ENCODE measurements at regions not wholly inside any gene's neighbourhood (a gene's known extent, or its start where the extent isn't known, plus 50 kb on each side); places are given as distances from the start of the nearest gene placed in this dataset.

- CTCF ChIA-PET (ENCODE audit: low intra/inter-chr PET ratio), result no interaction called here
- Histone ChIP-seq H3K4me2 (ENCODE audit: insufficient read depth, low read length) (no peak overlapping the region), H3K9me3 (replicated peaks; ENCODE audit: control insufficient read depth, insufficient read depth, low read depth, low read length) (no peaks in the 10 kb centered on the region), H3K27ac (ENCODE audit: extremely low read depth, low read depth, low read length) (no peak overlapping the region), H3K36me3 (ENCODE audit: control insufficient read depth, insufficient read depth, low read length) (no peaks in the 10 kb centered on the region), H3K27me3 (ENCODE audit: control insufficient read depth in 2 of 2, insufficient read depth in 2 of 2, low read length in 2 of 2) (no peaks in the 10 kb centered on the region), H4K20me1 (replicated peaks; ENCODE audit: control insufficient read depth, insufficient read depth, low read length) (no peaks in the 10 kb centered on the region), H3K9me1 (ENCODE audit: control insufficient read depth, insufficient read depth, low read length) (no peaks in the 10 kb centered on the region), H3K79me2 (ENCODE audit: control insufficient read depth, insufficient read depth, low read length) (no peaks in the 10 kb centered on the region), H3K4me3 (no peak overlapping the region), H3K9ac (ENCODE audit: insufficient read depth in 1 of 2, low read depth in 2 of 2, low read length in 2 of 2) (no peak overlapping the region), H3K4me1 (replicated peaks in 1 of 2; ENCODE audit: control insufficient read depth in 2 of 2, insufficient read depth in 2 of 2, low read length in 2 of 2) (no peaks in the 10 kb centered on the region), H2AFZ (ENCODE audit: low read depth, low read length) (no peak overlapping the region)
- no TSS peak for BruUV-seq (replicated peaks)
- FAIRE-seq (no peak), ATAC-seq (no peak), DNase-seq (ENCODE audit: extremely low read depth in 1 of 4, low spot score in 3 of 4) (no peak)
- POLR2A ChIA-PET, result no interaction called here
- intact Hi-C loops (cut with micrococcal nuclease), result no loop called here
- in situ Hi-C loops (cut with MboI), result no loop called here
- 0% methylated on average over 4 of the region's 4 CpGs for WGBS (ENCODE audit: insufficient coverage, low coverage, missing lambda C conversion rate)
- TF ChIP-seq HSF4 (CRISPR knock-in tag; IDR thresholded peaks at IDR 0.05; ENCODE audit: borderline replicate concordance) (no peak), KLF1 (tag; IDR thresholded peaks at IDR 0.05) (no peak), TCF7 (IDR thresholded peaks at IDR 0.05; ENCODE audit: borderline replicate concordance) (no peak), SPI1 (IDR thresholded peaks at IDR 0.05; ENCODE audit: borderline replicate concordance, low read depth, low read length) (no peak), ZNF830 (CRISPR knock-in tag; IDR thresholded peaks at IDR 0.05) (no peak), PREB (CRISPR knock-in tag; IDR thresholded peaks at IDR 0.05) (no peak), ZNF780A (CRISPR knock-in tag; IDR thresholded peaks at IDR 0.05) (no peak), ZNF695 (CRISPR knock-in tag; IDR thresholded peaks at IDR 0.05) (no peak), PRMT5 (CRISPR knock-in tag; IDR thresholded peaks at IDR 0.05) (no peak), SMARCB1 (IDR thresholded peaks at IDR 0.05; ENCODE audit: insufficient read length, low read depth) (no peak), NFE2 (IDR thresholded peaks at IDR 0.05; ENCODE audit: low read depth) (no peak), TAF15 (IDR thresholded peaks at IDR 0.05; ENCODE audit: low read depth, low read length) (no peak), ATF2 (CRISPR knock-in tag; IDR thresholded peaks at IDR 0.05) (no peak), EGR1 (conservative IDR thresholded peaks at IDR 0.05) (no peak)
Measured at GRCh38 chr2:220465700-220466099, 838.3 kb downstream of the SLC4A3 start.

Data from K562 (cell line).